ENCODE measurements at regions not wholly inside any gene's neighbourhood (a gene's known extent, or its start where the extent isn't known, plus 50 kb on each side); places are given as distances from the start of the nearest gene placed in this dataset.

DNA sequence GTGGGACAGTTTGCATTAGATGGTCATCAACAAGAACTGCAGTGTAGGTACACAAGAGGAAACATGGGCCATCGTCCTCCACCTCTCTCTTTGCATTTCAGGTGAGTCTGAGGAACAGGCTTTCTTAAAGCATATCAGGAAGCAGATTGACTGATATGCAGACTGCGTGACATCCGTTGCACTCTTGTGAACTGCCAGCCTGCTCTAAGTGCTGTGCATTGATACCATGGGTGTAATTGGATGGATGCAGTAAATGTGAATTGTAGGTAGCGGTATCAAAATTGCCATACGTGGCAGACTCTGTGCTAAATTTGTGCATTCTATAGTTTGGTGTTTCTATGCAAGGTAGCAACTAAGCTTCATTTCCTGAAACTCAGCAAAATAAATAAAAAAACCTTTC is 1008.3 kb downstream of the EFNB2 start:
- no peaks in the 10 kb centered on the region for H3K9me3 Mint-ChIP-seq
- no peak overlapping the region for H3K27ac Mint-ChIP-seq
- no peaks in the 10 kb centered on the region for H3K36me3 Mint-ChIP-seq
- ATAC-seq (ENCODE audit: low read depth) (no peak), DNase-seq (no peak)
- no peaks in the 10 kb centered on the region for H3K4me1 Mint-ChIP-seq
- POLR2A ChIA-PET, result no interaction called here
- no peaks in the 10 kb centered on the region for H3K27me3 Mint-ChIP-seq
- H3K4me3 Mint-ChIP-seq, result no peak overlapping the region

DNA sequence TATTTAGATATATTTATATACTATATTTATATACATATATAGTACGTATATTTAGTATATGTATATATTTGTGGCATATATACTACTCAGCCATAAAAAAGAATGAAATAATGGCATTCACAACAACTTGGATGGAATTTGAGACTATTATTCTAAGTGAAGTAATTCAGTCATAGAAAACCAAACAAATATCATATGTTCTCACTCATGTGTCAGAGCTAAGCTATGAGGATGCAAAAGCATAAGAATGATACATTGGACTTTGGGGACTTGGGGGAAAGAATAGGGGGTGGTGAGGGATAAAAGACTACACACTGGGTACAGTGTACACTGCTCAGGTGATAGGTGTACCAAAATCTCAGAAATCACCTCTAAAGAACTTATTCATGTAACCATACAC is 1015.7 kb downstream of the EFNB2 start:
- Mint-ChIP-seq H3K9me3 (no peaks in the 10 kb centered on the region), H3K36me3 (no peaks in the 10 kb centered on the region), H3K27me3 (no peaks in the 10 kb centered on the region), H3K4me3 (no peak overlapping the region), H3K27ac (no peak overlapping the region), H3K4me1 (no peaks in the 10 kb centered on the region)
- POLR2A ChIA-PET, result no interaction called here
- DNase-seq (no peak), ATAC-seq (ENCODE audit: low read depth) (no peak)

DNA sequence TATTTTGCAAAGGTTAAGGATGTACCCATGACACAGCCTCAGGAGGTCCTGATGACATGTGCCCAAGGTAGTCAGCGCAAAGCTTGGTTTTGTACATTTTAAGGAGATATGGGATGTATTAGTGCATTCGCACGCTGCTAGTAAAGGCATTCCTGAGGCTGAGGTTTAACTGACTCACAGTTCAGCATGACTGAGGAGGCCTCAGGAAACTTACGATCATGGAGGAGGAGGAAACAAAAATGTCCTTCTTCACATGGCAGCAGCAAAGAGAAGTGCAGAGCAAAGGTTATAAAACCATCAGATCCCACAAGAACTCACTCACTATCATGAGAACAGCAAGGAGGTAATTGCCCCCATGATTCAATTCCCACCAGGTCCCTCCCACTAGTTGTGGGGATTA is 1017.4 kb downstream of the EFNB2 start:
- Mint-ChIP-seq H3K36me3 (no peaks in the 10 kb centered on the region), H3K4me1 (no peaks in the 10 kb centered on the region), H3K27me3 (no peaks in the 10 kb centered on the region), H3K9me3 (no peaks in the 10 kb centered on the region), H3K27ac (no peak overlapping the region), H3K4me3 (no peak overlapping the region)
- DNase-seq, result no peak
- POLR2A ChIA-PET, result no interaction called here
- ATAC-seq (ENCODE audit: low read depth), result peak; percentile 14

DNA sequence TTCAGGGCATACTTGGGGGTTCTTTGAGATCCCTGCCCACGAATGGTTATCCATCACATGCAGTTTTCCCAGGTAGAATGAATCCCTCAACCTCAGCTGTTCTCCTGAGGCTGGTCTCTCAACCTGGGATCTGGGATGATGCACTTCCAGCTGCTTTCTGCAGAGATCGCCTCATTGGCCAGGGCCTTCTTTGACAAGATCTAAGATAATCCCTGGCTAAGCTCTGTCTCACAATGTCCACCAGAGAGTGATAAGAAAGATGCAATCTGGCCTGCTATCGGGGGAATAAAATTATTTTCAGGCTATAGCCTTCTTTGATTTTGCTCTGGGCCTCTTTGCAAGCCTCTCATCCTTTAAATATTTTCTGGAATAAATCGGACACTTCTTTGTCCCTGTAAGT is 1021.1 kb downstream of the EFNB2 start:
- no peaks in the 10 kb centered on the region for H3K27me3 Mint-ChIP-seq
- POLR2A ChIA-PET, result no interaction called here
- no peaks in the 10 kb centered on the region for H3K36me3 Mint-ChIP-seq
- no peak overlapping the region for H3K4me3 Mint-ChIP-seq
- H3K27ac Mint-ChIP-seq, result no peak overlapping the region
- no peaks in the 10 kb centered on the region for H3K9me3 Mint-ChIP-seq
- DNase-seq, result no peak
- ATAC-seq (ENCODE audit: low read depth), result no peak
- no peaks in the 10 kb centered on the region for H3K4me1 Mint-ChIP-seq

DNA sequence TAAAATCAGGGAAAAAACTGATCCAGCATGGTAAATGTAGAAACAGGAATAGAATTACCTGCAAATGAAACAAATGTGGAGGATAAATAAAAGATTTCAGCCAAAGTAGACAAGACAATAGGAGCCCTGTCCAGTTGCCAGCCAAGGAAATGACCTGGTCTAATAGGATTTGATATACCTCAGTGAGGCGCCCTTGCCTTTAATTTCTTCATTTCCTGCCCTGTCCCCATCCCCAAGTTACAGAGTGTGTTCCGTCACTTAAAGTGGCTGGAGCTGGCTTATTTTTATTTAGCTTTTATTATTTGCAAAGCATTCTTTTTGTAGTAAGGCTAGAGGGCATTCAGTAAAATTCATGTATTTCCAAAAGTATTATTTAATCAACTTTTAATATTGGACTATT is 1022.0 kb downstream of the EFNB2 start:
- Mint-ChIP-seq H3K9me3 (no peaks in the 10 kb centered on the region), H3K4me3 (no peak overlapping the region), H3K36me3 (no peaks in the 10 kb centered on the region), H3K27ac (no peak overlapping the region), H3K27me3 (no peaks in the 10 kb centered on the region), H3K4me1 (no peaks in the 10 kb centered on the region)
- POLR2A ChIA-PET, result no interaction called here
- DNase-seq (no peak), ATAC-seq (ENCODE audit: low read depth) (no peak)

DNA sequence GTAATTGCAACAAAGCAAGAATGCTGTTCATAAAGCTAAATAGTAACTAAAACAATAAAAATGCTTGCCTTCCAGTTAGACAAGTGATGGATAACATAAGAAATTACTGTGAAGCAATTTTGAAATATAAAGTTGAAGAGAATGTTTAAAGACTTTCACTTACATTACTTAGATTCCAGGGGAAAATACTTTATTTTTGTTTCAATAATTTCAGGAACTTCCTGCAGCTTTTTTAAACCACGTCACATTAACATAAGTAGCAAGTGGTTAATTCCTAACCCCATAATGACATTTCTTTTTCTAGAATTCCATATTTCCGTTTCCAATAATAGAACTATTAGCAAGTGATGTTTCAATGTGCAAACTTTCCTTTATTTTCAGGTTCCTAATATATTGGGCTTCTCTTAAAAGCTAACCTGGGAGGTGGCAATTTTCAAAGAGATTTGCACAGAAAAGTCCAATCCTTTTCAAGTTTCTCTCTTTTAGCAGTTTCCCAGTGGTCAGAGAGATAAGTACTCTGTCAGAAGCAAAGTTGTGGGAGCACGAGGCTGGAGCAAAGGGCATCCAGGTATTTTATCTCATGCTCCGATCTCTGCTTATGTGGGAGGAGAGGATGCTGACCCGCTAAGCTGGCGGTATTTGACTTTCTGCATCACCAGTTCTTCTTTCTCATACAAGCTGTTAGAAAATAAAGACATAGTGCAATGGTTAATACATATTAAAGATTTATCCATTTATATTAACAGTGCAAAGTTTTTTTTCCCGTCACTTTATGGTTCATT is 1025.3 kb downstream of the EFNB2 start:
- H3K4me1 Mint-ChIP-seq, result no peaks in the 10 kb centered on the region
- no peak overlapping the region for H3K4me3 Mint-ChIP-seq
- no peak overlapping the region for H3K27ac Mint-ChIP-seq
- DNase-seq (no peak), ATAC-seq (ENCODE audit: low read depth) (no peak)
- no peaks in the 10 kb centered on the region for H3K9me3 Mint-ChIP-seq
- no peaks in the 10 kb centered on the region for H3K27me3 Mint-ChIP-seq
- POLR2A ChIA-PET, result interaction anchor here (0.6 kb wide), 1 partner anchor 34 kb away, joined by 3 read pairs; no protein-coding TSS in a partner anchor
- H3K36me3 Mint-ChIP-seq, result no peaks in the 10 kb centered on the region

DNA sequence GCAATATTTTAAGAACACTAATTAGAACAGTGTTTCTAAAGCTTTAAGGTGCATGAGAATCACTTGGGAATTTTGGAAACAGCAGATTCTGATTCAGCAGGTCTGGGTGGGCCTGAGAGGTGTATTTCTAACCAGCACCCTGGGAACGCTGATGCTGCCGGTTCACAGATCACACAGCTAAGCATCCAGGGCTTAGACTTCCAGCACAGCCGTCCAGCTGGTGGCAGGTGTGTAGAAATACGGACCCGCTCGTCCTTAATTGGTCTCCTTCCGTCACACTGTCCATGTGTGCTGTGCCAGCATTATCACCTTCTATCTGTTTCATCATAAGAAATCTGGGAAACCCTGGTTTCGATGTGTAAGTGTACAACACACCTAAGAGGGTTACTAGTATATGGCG is 1029.0 kb downstream of the EFNB2 start:
- Mint-ChIP-seq H3K27me3 (no peaks in the 10 kb centered on the region), H3K36me3 (no peaks in the 10 kb centered on the region), H3K27ac (no peak overlapping the region), H3K4me3 (no peak overlapping the region), H3K4me1 (no peaks in the 10 kb centered on the region), H3K9me3 (no peaks in the 10 kb centered on the region)
- ATAC-seq (ENCODE audit: low read depth) (no peak), DNase-seq (no peak)
- POLR2A ChIA-PET, result no interaction called here

DNA sequence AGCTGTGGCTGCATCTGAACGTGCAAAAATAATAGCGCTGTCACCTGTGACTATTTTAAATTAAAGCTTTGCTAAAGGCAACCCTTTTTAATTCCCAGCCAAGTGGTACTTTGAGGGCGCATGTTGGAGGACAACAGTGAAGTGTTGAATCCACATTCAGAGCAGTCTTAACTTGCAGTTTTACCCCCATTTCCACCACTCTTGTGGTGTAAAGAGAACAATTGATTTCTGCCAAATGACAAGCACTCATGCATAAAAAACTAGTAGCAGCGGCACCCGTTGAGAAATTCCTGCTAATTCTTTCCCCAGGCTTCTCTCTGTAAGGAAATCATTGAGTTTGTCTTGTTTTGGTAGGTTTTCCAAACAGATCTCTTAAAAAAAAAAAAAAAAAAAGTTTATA is 1033.3 kb downstream of the EFNB2 start:
- no peaks in the 10 kb centered on the region for H3K36me3 Mint-ChIP-seq
- H3K4me1 Mint-ChIP-seq, result no peaks in the 10 kb centered on the region
- no peak overlapping the region for H3K27ac Mint-ChIP-seq
- no peak overlapping the region for H3K4me3 Mint-ChIP-seq
- DNase-seq (no peak), ATAC-seq (ENCODE audit: low read depth) (no peak)
- H3K9me3 Mint-ChIP-seq, result no peaks in the 10 kb centered on the region
- POLR2A ChIA-PET, result no interaction called here
- no peaks in the 10 kb centered on the region for H3K27me3 Mint-ChIP-seq

DNA sequence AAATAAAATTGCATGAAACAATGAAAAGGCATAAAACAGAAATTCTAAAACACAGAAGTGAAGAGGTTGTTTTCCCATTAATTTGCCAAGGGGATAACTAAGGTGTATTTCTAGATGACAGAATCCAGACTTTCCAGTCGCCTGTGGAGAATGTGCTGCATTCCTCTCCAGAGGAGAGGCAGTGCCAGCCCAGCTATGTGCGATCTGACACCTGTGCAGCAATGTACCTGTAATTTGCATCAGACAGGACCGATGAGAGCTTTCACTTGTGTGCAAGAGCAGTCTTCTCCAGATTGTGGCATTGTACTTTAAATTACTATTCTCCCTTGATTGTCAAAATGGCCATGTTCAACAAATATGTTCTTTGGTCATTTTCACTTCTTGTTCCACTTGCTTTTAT is 1037.9 kb downstream of the EFNB2 start:
- no peak for DNase-seq
- no peak for ATAC-seq (ENCODE audit: low read depth)

DNA sequence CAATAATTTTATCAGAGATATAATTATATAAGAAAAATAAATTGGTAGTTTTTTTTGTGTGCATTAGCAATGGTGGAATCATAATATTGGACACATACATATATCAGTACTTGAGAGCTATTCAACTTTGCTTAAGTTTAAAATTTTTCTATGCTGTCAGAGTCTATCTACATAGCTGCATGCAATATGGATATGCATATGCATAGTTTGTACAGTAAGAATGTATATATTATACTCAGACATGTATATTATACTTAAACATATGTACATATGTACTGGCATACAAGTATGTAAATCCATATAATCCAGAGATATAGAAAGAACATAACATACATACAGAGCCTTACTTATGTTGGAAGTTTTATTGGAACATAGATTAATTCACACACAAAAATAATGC is 1043.2 kb downstream of the EFNB2 start:
- no peak overlapping the region for H3K27ac Mint-ChIP-seq
- DNase-seq, result no peak
- H3K36me3 Mint-ChIP-seq, result no peaks in the 10 kb centered on the region
- H3K9me3 Mint-ChIP-seq, result no peaks in the 10 kb centered on the region
- H3K27me3 Mint-ChIP-seq, result no peaks in the 10 kb centered on the region
- ATAC-seq (ENCODE audit: low read depth), result no peak
- H3K4me1 Mint-ChIP-seq, result no peaks in the 10 kb centered on the region
- POLR2A ChIA-PET, result no interaction called here
- H3K4me3 Mint-ChIP-seq, result no peak overlapping the region

More for the DNA sequence above, 1037.9 kb downstream of the EFNB2 start:
- Mint-ChIP-seq H3K4me1 (no peaks in the 10 kb centered on the region), H3K27me3 (no peaks in the 10 kb centered on the region), H3K9me3 (no peaks in the 10 kb centered on the region), H3K27ac (no peak overlapping the region), H3K4me3 (no peak overlapping the region), H3K36me3 (no peaks in the 10 kb centered on the region)
- POLR2A ChIA-PET, result no interaction called here

DNA sequence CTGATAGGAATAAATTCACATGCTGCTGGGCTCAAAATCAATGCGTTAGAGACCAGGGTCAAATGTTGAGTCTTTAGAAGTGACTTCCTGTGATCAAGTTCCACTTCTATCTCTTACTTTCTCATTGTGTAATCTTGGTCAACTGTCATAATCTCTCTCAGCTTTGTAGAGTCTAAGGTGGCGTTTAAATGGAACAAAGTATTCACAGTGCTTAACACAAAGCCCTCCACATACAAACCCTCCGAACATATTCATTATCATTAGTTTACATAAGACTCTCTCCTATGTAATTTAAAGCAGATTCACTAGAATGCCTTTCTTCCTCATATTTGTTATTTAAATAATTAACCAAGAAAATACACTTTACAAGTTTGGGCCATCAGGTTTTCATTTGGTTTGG is 1044.1 kb downstream of the EFNB2 start:
- ATAC-seq (ENCODE audit: low read depth), result no peak
- POLR2A ChIA-PET, result no interaction called here
- H3K4me1 Mint-ChIP-seq, result no peaks in the 10 kb centered on the region
- H3K27ac Mint-ChIP-seq, result no peak overlapping the region
- no peak overlapping the region for H3K4me3 Mint-ChIP-seq
- H3K36me3 Mint-ChIP-seq, result no peaks in the 10 kb centered on the region
- H3K27me3 Mint-ChIP-seq, result no peaks in the 10 kb centered on the region
- no peak for DNase-seq
- H3K9me3 Mint-ChIP-seq, result no peaks in the 10 kb centered on the region

DNA sequence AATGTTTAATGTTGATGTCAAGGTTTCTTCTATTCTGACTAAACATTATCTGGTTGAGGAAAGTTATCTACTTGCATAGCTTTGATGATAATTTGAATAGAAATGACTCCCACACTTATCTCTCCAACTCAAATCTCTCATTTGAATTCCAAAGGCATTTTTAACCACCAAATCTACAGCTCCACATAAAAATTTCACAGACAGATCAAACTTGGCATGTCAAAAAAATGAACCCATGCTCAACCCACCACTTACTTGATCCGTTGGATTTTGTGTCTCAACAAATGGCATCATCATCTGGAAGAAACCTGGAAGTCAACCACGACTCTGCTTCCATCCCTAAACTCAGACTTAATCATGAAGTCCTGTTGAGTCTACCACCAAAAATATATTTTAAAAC is 1050.4 kb downstream of the EFNB2 start:
- no peak for DNase-seq
- H3K9me3 Mint-ChIP-seq, result no peaks in the 10 kb centered on the region
- POLR2A ChIA-PET, result no interaction called here
- no peaks in the 10 kb centered on the region for H3K27me3 Mint-ChIP-seq
- no peak for ATAC-seq (ENCODE audit: low read depth)
- no peaks in the 10 kb centered on the region for H3K4me1 Mint-ChIP-seq
- H3K4me3 Mint-ChIP-seq, result no peak overlapping the region
- no peaks in the 10 kb centered on the region for H3K36me3 Mint-ChIP-seq
- no peak overlapping the region for H3K27ac Mint-ChIP-seq

DNA sequence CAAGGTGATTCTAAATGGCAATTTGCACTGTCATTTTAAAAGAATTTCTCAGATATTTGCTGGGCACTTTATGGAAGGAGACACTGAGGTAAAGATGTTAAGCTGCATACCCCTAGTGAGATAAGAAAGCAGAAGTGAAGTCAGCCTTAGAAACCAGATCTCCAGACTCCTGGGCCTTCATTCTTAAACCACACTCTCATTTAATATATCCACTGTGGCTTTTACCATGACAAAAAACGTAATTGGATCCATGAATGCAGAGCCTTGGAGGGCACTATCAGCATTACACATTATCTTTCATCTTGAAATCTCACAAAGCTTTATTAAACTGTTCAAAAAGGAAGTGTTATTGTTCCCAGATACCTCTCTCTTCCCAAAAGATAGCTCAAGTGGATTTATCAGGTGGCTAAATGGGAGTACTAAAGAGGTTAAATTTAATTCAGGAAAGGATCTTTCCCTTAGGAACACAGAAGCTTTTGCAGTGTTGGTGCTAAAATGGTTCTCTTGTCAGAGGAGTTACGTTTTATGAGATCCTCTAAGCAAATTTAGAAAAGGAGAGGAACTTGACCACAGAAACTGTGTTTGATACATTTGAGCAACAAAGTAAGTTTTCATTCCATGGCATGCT is 1060.4 kb downstream of the EFNB2 start:
- Mint-ChIP-seq H3K4me1 (no peaks in the 10 kb centered on the region), H3K36me3 (no peaks in the 10 kb centered on the region), H3K27me3 (no peaks in the 10 kb centered on the region), H3K9me3 (no peaks in the 10 kb centered on the region), H3K4me3 (no peak overlapping the region), H3K27ac (no peak overlapping the region)
- DNase-seq (no peak), ATAC-seq (ENCODE audit: low read depth) (no peak)
- POLR2A ChIA-PET, result no interaction called here

DNA sequence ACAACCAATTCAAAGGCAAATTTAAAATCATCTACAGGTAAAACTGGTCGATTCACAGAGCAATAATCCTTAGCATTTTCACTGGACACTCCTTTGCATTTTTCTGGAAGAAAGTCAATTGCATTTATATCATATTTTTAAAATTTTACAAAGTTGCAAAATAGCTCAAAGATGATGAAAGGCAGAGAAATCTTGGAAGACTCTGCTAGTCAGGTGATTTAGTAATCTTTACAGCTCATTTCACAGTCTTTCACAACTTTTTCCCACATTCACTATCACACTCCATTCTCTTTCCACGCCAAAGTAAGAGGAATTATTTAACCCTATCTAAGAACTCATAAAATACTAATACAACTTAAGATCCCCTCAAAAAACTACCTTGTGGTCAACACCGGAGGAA is 1063.8 kb downstream of the EFNB2 start:
- ATAC-seq (ENCODE audit: low read depth) (no peak), DNase-seq (no peak)
- Mint-ChIP-seq H3K4me3 (no peak overlapping the region), H3K36me3 (no peaks in the 10 kb centered on the region), H3K27me3 (no peaks in the 10 kb centered on the region), H3K4me1 (no peaks in the 10 kb centered on the region), H3K27ac (no peak overlapping the region), H3K9me3 (no peaks in the 10 kb centered on the region)
- POLR2A ChIA-PET, result no interaction called here
